ENCODE measurements at regions not wholly inside any gene's neighbourhood (a gene's known extent, or its start where the extent isn't known, plus 50 kb on each side); places are given as distances from the start of the nearest gene placed in this dataset.

DNA sequence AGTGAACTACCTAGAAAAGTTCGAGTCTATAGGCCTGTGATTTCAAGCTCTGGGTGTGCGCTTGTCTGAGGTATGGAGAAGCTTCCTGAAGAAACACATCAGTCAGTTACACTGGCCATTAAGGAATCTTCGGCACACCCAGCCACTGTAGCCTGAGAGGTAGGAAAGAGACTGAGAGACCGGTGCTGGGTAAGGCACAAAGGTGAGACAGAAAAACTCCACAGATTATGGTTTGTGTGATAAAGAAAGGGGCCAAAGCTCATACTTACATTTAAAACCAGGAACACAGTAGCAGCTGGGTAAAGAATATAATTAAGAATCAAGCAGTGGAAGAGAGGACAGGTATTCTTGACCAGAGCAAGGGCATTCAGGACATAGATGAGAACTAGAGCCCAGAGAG, 74.8 kb upstream of the TTC29 start:
- no peak for TF ChIP-seq CTCF (conservative IDR thresholded peaks at IDR 0.05)
- no peak for TF ChIP-seq ZFX (IDR thresholded peaks at IDR 0.05)
